8988T (cell line): ENCODE measurements at regions not wholly inside any gene's neighbourhood (a gene's known extent, or its start where the extent isn't known, plus 50 kb on each side); places are given as distances from the start of the nearest gene placed in this dataset.

Experiments
- DNase-seq: peaks from one replicate; pipeline ENCODE4 v3.0.0; 2011

GRCh38 chr3:168495932-168496331 lies 400.2 kb upstream of the GOLIM4 start:
- DNase-seq: no peak

- DNase-seq: no peak
Measured at GRCh38 chr3:168495270-168495669, 399.5 kb upstream of the GOLIM4 start.

GRCh38 chr3:168493412-168494205 lies 397.9 kb upstream of the GOLIM4 start:
- DNase-seq: no peak

- no peak for DNase-seq
Measured at GRCh38 chr3:168490981-168491380, 395.3 kb upstream of the GOLIM4 start.

- no peak for DNase-seq
Measured at GRCh38 chr3:168489301-168489700, 393.6 kb upstream of the GOLIM4 start.

- DNase-seq: no peak
Measured at GRCh38 chr3:168485936-168486335, 390.2 kb upstream of the GOLIM4 start.

GRCh38 chr3:168476360-168476980 lies 380.7 kb upstream of the GOLIM4 start:
- no peak for DNase-seq

GRCh38 chr3:168475704-168476103 lies 380.0 kb upstream of the GOLIM4 start:
- DNase-seq: no peak

GRCh38 chr3:168473334-168473890 lies 377.7 kb upstream of the GOLIM4 start:
- no peak for DNase-seq

GRCh38 chr3:168472783-168473182 lies 377.1 kb upstream of the GOLIM4 start:
- no peak for DNase-seq

GRCh38 chr3:168470380-168470779 lies 374.7 kb upstream of the GOLIM4 start:
- no peak for DNase-seq

GRCh38 chr3:168469436-168469835 lies 373.7 kb upstream of the GOLIM4 start:
- no peak for DNase-seq

- DNase-seq: no peak
Measured at GRCh38 chr3:168467115-168467714, 371.5 kb upstream of the GOLIM4 start.

- no peak for DNase-seq
Measured at GRCh38 chr3:168461793-168462192, 366.1 kb upstream of the GOLIM4 start.

- DNase-seq: no peak
Measured at GRCh38 chr3:168459226-168459784, 363.6 kb upstream of the GOLIM4 start.

- no peak for DNase-seq
Measured at GRCh38 chr3:168457954-168458539, 362.3 kb upstream of the GOLIM4 start.

GRCh38 chr3:168455814-168456213 lies 360.1 kb upstream of the GOLIM4 start:
- DNase-seq: no peak

- DNase-seq: no peak
Measured at GRCh38 chr3:168453623-168454022, 357.9 kb upstream of the GOLIM4 start.

GRCh38 chr3:168443965-168444364 lies 348.2 kb upstream of the GOLIM4 start:
- no peak for DNase-seq

- no peak for DNase-seq
Measured at GRCh38 chr3:168442502-168442901, 346.8 kb upstream of the GOLIM4 start.

GRCh38 chr3:168436245-168436724 lies 340.6 kb upstream of the GOLIM4 start:
- no peak for DNase-seq

GRCh38 chr3:168431491-168431890 lies 335.8 kb upstream of the GOLIM4 start:
- DNase-seq: no peak
